Activated B cell treated with CpG ODN at 0.5 μM for 24 hours (primary cell): ENCODE measurements at regions not wholly inside any gene's neighbourhood (a gene's known extent, or its start where the extent isn't known, plus 50 kb on each side); places are given as distances from the start of the nearest gene placed in this dataset.

Experiments used
- ATAC-seq: fragments of 200-7000 bp; cut with Tn5 transposase; one replicate; pipeline ENCODE4 v1.10.0; 2021; ENCODE audit warnings: low read depth, mild to moderate bottlenecking, moderate library complexity
- CTCF ChIA-PET: fragments of 350-600 bp; sonication (Branson Sonifier 250); formaldehyde crosslinking; loops from one replicate; lab custom pipeline; 2021; ENCODE audit warnings: antibody characterized with exemption; lab: Charles Lee
- POLR2A ChIA-PET: fragments of 350-600 bp; sonication (Branson Sonifier 250); formaldehyde crosslinking; loops from one replicate; lab custom pipeline; 2021; ENCODE audit warnings: antibody characterized with exemption; lab: Charles Lee
- DNase-seq: peaks from one replicate; pipeline ENCODE4 v3.0.0; 2022
- H3K27ac Mint-ChIP-seq: one replicate; pipeline ENCODE4 v1.8.0; 2020; ENCODE audit warnings: mixed read lengths
- H3K27me3 Mint-ChIP-seq: one replicate; pipeline ENCODE4 v1.8.0; 2021; ENCODE audit warnings: mixed read lengths
- H3K36me3 Mint-ChIP-seq: one replicate; pipeline ENCODE4 v1.8.0; 2021; ENCODE audit warnings: low read depth, mixed read lengths
- H3K4me1 Mint-ChIP-seq: one replicate; pipeline ENCODE4 v1.8.0; 2021; ENCODE audit warnings: mixed read lengths
- H3K4me3 Mint-ChIP-seq: one replicate; pipeline ENCODE4 v1.8.0; 2020; ENCODE audit warnings: mild to moderate bottlenecking, mixed read lengths
- H3K9me3 Mint-ChIP-seq: one replicate; pipeline ENCODE4 v1.8.0; 2020; ENCODE audit warnings: mixed read lengths
- intact Hi-C: fragments of 100-400 bp; cut with micrococcal nuclease; formaldehyde crosslinking; loops from one replicate; pipeline ENCODE4 v1.15.1; 2024
- TF ChIP-seq, protein P1 (sequence below): fragments of 200-600 bp; IDR thresholded peaks from one replicate; pipeline ENCODE4 v1.8.0; 2022; ENCODE audit warnings: antibody characterized with exemption, mild to moderate bottlenecking

DNA sequence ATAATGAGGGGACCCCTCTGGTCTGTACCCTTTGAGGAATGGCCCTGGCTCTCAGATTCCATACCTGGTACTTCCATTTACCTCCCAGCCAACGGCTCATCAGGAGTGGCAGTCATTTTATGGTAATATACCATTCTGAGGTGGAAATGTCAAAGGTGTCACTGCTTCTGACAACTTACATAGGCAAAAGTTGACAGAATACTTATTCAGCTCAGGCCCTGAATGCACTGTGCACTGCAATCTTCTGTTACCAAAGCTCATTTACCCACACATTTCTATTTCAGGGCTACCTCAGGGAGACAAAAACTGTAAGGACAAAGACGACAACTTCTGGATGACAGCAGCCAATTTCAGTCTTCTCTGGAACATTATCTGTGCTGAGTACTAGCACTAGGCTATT is 212.2 kb upstream of the TMEM260 start:
- TF ChIP-seq, protein P1, sequence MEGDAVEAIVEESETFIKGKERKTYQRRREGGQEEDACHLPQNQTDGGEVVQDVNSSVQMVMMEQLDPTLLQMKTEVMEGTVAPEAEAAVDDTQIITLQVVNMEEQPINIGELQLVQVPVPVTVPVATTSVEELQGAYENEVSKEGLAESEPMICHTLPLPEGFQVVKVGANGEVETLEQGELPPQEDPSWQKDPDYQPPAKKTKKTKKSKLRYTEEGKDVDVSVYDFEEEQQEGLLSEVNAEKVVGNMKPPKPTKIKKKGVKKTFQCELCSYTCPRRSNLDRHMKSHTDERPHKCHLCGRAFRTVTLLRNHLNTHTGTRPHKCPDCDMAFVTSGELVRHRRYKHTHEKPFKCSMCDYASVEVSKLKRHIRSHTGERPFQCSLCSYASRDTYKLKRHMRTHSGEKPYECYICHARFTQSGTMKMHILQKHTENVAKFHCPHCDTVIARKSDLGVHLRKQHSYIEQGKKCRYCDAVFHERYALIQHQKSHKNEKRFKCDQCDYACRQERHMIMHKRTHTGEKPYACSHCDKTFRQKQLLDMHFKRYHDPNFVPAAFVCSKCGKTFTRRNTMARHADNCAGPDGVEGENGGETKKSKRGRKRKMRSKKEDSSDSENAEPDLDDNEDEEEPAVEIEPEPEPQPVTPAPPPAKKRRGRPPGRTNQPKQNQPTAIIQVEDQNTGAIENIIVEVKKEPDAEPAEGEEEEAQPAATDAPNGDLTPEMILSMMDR = no peak
- Mint-ChIP-seq H3K27ac (no peak overlapping the region), H3K4me1 (no peaks in the 10 kb centered on the region), H3K36me3 (peaks cover 5% of the 10 kb centered on the region), H3K4me3 (no peak overlapping the region), H3K27me3 (peaks cover 4% of the 10 kb centered on the region), H3K9me3 (peaks cover 16% of the 10 kb centered on the region)
- DNase-seq (no peak), ATAC-seq (no peak)
- POLR2A ChIA-PET = no interaction called here
- CTCF ChIA-PET = interaction anchor here (0.9 kb wide), 1 partner anchor 13 kb away, joined by 3 read pairs; no protein-coding TSS in a partner anchor
- intact Hi-C loops = no loop called here

GRCh38 chr14:56371737-56372136 is 207.9 kb upstream of the TMEM260 start:
- H3K36me3 Mint-ChIP-seq = peaks cover 8% of the 10 kb centered on the region
- no peaks in the 10 kb centered on the region for H3K27me3 Mint-ChIP-seq
- no peak overlapping the region for H3K27ac Mint-ChIP-seq
- no peak for ATAC-seq
- CTCF ChIA-PET = no interaction called here
- H3K4me3 Mint-ChIP-seq = no peak overlapping the region
- POLR2A ChIA-PET = no interaction called here
- intact Hi-C loops = no loop called here
- no peaks in the 10 kb centered on the region for H3K4me1 Mint-ChIP-seq
- H3K9me3 Mint-ChIP-seq = peaks cover 22% of the 10 kb centered on the region
- TF ChIP-seq, protein P1 = no peak
- DNase-seq = no peak

DNA sequence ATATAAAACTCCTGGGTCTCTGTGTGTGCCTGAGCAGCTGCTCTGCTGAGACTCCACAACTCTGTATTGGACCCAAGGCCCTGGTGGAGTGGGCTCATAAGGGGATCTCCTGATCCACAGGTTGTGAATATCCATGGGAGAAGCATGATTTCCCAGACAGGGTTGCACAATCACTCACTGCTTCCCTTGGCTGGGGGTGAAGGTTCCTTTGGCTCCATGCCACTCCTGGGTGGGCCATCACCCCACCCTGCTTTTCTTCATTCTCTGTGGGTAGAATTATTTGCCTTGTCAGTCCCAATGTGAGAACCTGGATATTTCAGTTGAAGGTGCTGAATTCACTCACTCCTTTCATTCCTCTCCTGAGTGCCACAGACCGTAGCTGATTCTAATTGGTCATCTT is 205.2 kb upstream of the TMEM260 start:
- ATAC-seq (no peak), DNase-seq (no peak)
- ChIA-PET CTCF (no interaction called here), POLR2A (no interaction called here)
- Mint-ChIP-seq H3K27me3 (no peaks in the 10 kb centered on the region), H3K4me1 (no peaks in the 10 kb centered on the region), H3K36me3 (peaks cover 8% of the 10 kb centered on the region), H3K4me3 (no peak overlapping the region), H3K27ac (no peak overlapping the region), H3K9me3 (peaks cover 20% of the 10 kb centered on the region)
- intact Hi-C loops = no loop called here
- TF ChIP-seq, protein P1 = no peak

GRCh38 chr14:56378046-56378445 is 201.6 kb upstream of the TMEM260 start:
- Mint-ChIP-seq H3K27ac (no peak overlapping the region), H3K36me3 (no peaks in the 10 kb centered on the region), H3K27me3 (no peaks in the 10 kb centered on the region), H3K4me3 (no peak overlapping the region), H3K4me1 (no peaks in the 10 kb centered on the region), H3K9me3 (peaks cover 7% of the 10 kb centered on the region)
- no peak for DNase-seq
- POLR2A ChIA-PET = no interaction called here
- ATAC-seq = no peak
- intact Hi-C loops = no loop called here
- TF ChIP-seq, protein P1 = no peak
- CTCF ChIA-PET = no interaction called here

DNA sequence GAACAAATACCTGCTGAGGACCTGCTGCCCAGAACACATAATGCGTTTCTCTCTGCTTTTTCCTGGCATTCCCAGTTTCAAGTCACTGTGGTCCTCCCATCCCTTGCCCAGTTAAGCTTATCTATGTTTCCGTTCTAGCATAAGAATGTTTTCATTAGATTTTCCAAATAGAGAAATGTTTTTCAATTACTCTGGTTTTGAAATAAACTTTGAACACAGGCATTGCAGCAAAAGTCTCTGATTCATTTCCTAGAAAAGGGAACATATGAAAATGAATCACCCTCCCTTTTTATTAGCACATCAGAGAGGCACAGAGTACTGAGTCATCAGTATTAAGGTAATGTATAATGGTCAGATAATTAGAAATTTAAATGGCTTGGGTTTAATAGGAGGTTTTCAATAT is 201.1 kb upstream of the TMEM260 start:
- DNase-seq = no peak
- no peaks in the 10 kb centered on the region for H3K36me3 Mint-ChIP-seq
- H3K4me3 Mint-ChIP-seq = no peak overlapping the region
- ChIA-PET POLR2A (no interaction called here), CTCF (no interaction called here)
- ATAC-seq = no peak
- peaks cover 6% of the 10 kb centered on the region for H3K9me3 Mint-ChIP-seq
- H3K4me1 Mint-ChIP-seq = no peaks in the 10 kb centered on the region
- intact Hi-C loops = no loop called here
- TF ChIP-seq, protein P1 = no peak
- no peaks in the 10 kb centered on the region for H3K27me3 Mint-ChIP-seq
- H3K27ac Mint-ChIP-seq = no peak overlapping the region
